WTC11 (cell line): ENCODE measurements at regions not wholly inside any gene's neighbourhood (a gene's known extent, or its start where the extent isn't known, plus 50 kb on each side); places are given as distances from the start of the nearest gene placed in this dataset.

ENCODE experiments used
- ATAC-seq: fragments of 200-7000 bp; cut with Tn5 transposase; 2 replicates; pipeline ENCODE4 v1.10.0; 2021; ENCODE audit warnings: mild to moderate bottlenecking, moderate library complexity
- CTCF ChIA-PET: fragments of 300-600 bp; sonication (Branson Sonifier 250); formaldehyde crosslinking; loops from one replicate; lab custom pipeline; 2021; ENCODE audit warnings: antibody characterized with exemption; lab: Charles Lee
- POLR2A ChIA-PET: fragments of 350-600 bp; sonication (Branson Sonifier 250); formaldehyde crosslinking; loops from one replicate; lab custom pipeline; 2021; ENCODE audit warnings: antibody characterized with exemption; lab: Charles Lee
- DNase-seq: peaks from one replicate; pipeline ENCODE4 v3.0.0; 2021; ENCODE audit warnings: low spot score
- H3K27ac Mint-ChIP-seq: 2 replicates; pipeline ENCODE4 v1.8.0; 2021; ENCODE audit warnings: mixed read lengths
- H3K27me3 Mint-ChIP-seq: 2 replicates; pipeline ENCODE4 v1.8.0; 2021; ENCODE audit warnings: low read depth, mild to moderate bottlenecking, moderate library complexity, mixed read lengths
- H3K36me3 Mint-ChIP-seq: 2 replicates; pipeline ENCODE4 v1.8.0; 2021; ENCODE audit warnings: mixed read lengths
- H3K4me1 Mint-ChIP-seq: 2 replicates; pipeline ENCODE4 v1.8.0; 2022; ENCODE audit warnings: mixed read lengths
- H3K4me3 Mint-ChIP-seq: 2 replicates; pipeline ENCODE4 v1.8.0; 2021; ENCODE audit warnings: mild to moderate bottlenecking, moderate library complexity, mixed read lengths
- H3K9me3 Mint-ChIP-seq: 2 replicates; pipeline ENCODE4 v1.8.0; 2021; ENCODE audit warnings: mixed read lengths
- ATF6 ChIP-seq: sonication (generic); formaldehyde crosslinking; IDR thresholded peaks from 2 replicates; pipeline ENCODE4 v1.8.1; 2023; ENCODE audit warnings: mild to moderate bottlenecking, missing genetic modification reagents
- CDX4 ChIP-seq: fragments of 250-450 bp; sonication (Bioruptor Pico); IDR thresholded peaks from 2 replicates; pipeline ENCODE4 v1.9.0; 2021; ENCODE audit warnings: moderate library complexity, mild to moderate bottlenecking, inconsistent platforms, borderline replicate concordance
- CREB1 ChIP-seq: sonication (generic); formaldehyde crosslinking; IDR thresholded peaks from 2 replicates; pipeline ENCODE4 v1.8.0; 2023; ENCODE audit warnings: mild to moderate bottlenecking, missing genetic modification reagents
- CTCF ChIP-seq: fragments of 200-600 bp; IDR thresholded peaks from 2 replicates; pipeline ENCODE4 v1.8.0; 2022; ENCODE audit warnings: antibody characterized with exemption
- EMX1 ChIP-seq: fragments of 250-450 bp; sonication (Bioruptor Pico); IDR thresholded peaks from 2 replicates; pipeline ENCODE4 v1.8.0; 2021; ENCODE audit warnings: mild to moderate bottlenecking
- ERG ChIP-seq: fragments of 250-450 bp; sonication (Bioruptor Pico); IDR thresholded peaks from 2 replicates; pipeline ENCODE4 v1.8.0; 2021; ENCODE audit warnings: mild to moderate bottlenecking
- ESRRA ChIP-seq: sonication (generic); formaldehyde crosslinking; IDR thresholded peaks from 2 replicates; pipeline ENCODE4 v1.8.1; 2022; ENCODE audit warnings: mild to moderate bottlenecking, missing genetic modification reagents, borderline replicate concordance
- FOXP4 ChIP-seq: sonication (generic); formaldehyde crosslinking; IDR thresholded peaks from 2 replicates; pipeline ENCODE4 v1.8.0; 2022; ENCODE audit warnings: mild to moderate bottlenecking, missing genetic modification reagents
- HMGA2 ChIP-seq: fragments of 250-450 bp; sonication (Bioruptor Pico); IDR thresholded peaks from 2 replicates; pipeline ENCODE4 v1.4.0; 2021; ENCODE audit warnings: mild to moderate bottlenecking, moderate library complexity
- KAT7 ChIP-seq: sonication (generic); formaldehyde crosslinking; IDR thresholded peaks from 2 replicates; pipeline ENCODE4 v1.8.1; 2023; ENCODE audit warnings: missing genetic modification reagents, mild to moderate bottlenecking, borderline replicate concordance
- MYBL2 ChIP-seq: sonication (generic); formaldehyde crosslinking; IDR thresholded peaks from 2 replicates; pipeline ENCODE4 v1.8.1; 2023; ENCODE audit warnings: mild to moderate bottlenecking, moderate library complexity, missing genetic modification reagents
- NFATC4 ChIP-seq: fragments of 250-450 bp; sonication (Bioruptor Pico); IDR thresholded peaks from 2 replicates; pipeline ENCODE4 v1.9.0; 2021; ENCODE audit warnings: mild to moderate bottlenecking
- NFE2L1 ChIP-seq: sonication (generic); formaldehyde crosslinking; IDR thresholded peaks from 2 replicates; pipeline ENCODE4 v1.8.1; 2023; ENCODE audit warnings: missing genetic modification reagents
- NFYB ChIP-seq: sonication (generic); formaldehyde crosslinking; conservative IDR thresholded peaks from 2 replicates; pipeline ENCODE4 v1.8.0; 2022; ENCODE audit warnings: low read depth, missing genetic modification reagents
- OVOL2 ChIP-seq: fragments of 250-450 bp; sonication (Bioruptor Pico); IDR thresholded peaks from 2 replicates; pipeline ENCODE4 v1.9.0; 2021; ENCODE audit warnings: mild to moderate bottlenecking, borderline replicate concordance
- SMAD3 ChIP-seq: sonication (generic); formaldehyde crosslinking; IDR thresholded peaks from 2 replicates; pipeline ENCODE4 v1.8.0; 2022; ENCODE audit warnings: missing genetic modification reagents, mild to moderate bottlenecking, borderline replicate concordance
- SP1 ChIP-seq: sonication (generic); formaldehyde crosslinking; conservative IDR thresholded peaks from 2 replicates; pipeline ENCODE4 v1.8.1; 2022; ENCODE audit warnings: missing genetic modification reagents
- TCF7 ChIP-seq: sonication (generic); formaldehyde crosslinking; IDR thresholded peaks from 2 replicates; pipeline ENCODE4 v1.8.0; 2022; ENCODE audit warnings: mild to moderate bottlenecking, low read depth, missing genetic modification reagents, moderate library complexity
- ZBTB21 ChIP-seq: sonication (generic); formaldehyde crosslinking; IDR thresholded peaks from 2 replicates; pipeline ENCODE4 v1.8.1; 2023; ENCODE audit warnings: mild to moderate bottlenecking, missing genetic modification reagents, borderline replicate concordance
- ZNF121 ChIP-seq: sonication (generic); formaldehyde crosslinking; IDR thresholded peaks from 2 replicates; pipeline ENCODE4 v1.8.0; 2023; ENCODE audit warnings: missing genetic modification reagents
- ZNF138 ChIP-seq: sonication (generic); formaldehyde crosslinking; conservative IDR thresholded peaks from 2 replicates; pipeline ENCODE4 v1.8.1; 2022; ENCODE audit warnings: mild to moderate bottlenecking, moderate library complexity, missing genetic modification reagents
- ZNF219 ChIP-seq: sonication (generic); formaldehyde crosslinking; IDR thresholded peaks from 2 replicates; pipeline ENCODE4 v1.8.0; 2023; ENCODE audit warnings: missing genetic modification reagents, mild to moderate bottlenecking, borderline replicate concordance
- ZNF232 ChIP-seq: sonication (generic); formaldehyde crosslinking; IDR thresholded peaks from 2 replicates; pipeline ENCODE4 v1.8.0; 2022; ENCODE audit warnings: mild to moderate bottlenecking, missing genetic modification reagents
- ZNF281 ChIP-seq: sonication (generic); formaldehyde crosslinking; IDR thresholded peaks from 2 replicates; pipeline ENCODE4 v1.8.0; 2023; ENCODE audit warnings: mild to moderate bottlenecking, missing genetic modification reagents
- ZNF671 ChIP-seq: fragments of 250-450 bp; sonication (Bioruptor Pico); IDR thresholded peaks from 2 replicates; pipeline ENCODE4 v1.8.0; 2021; ENCODE audit warnings: mild to moderate bottlenecking

- Mint-ChIP-seq H3K9me3 (peaks cover 4% of the 10 kb centered on the region), H3K36me3 (no peaks in the 10 kb centered on the region), H3K27me3 (no peaks in the 10 kb centered on the region; the same call in 1 of the 2 replicates), H3K4me3 (no peak overlapping the region), H3K27ac (no peak overlapping the region), H3K4me1 (peaks cover 9% of the 10 kb centered on the region)
- ATAC-seq (no peak), DNase-seq (no peak)
- POLR2A ChIA-PET, result no interaction called here
- CTCF ChIA-PET, result no interaction called here
- TF ChIP-seq MYBL2 (CRISPR knock-in tag) (no peak), ZNF138 (CRISPR knock-in tag) (no peak), NFE2L1 (no peak), NFYB (no peak), CTCF (no peak), TCF7 (CRISPR knock-in tag) (no peak), OVOL2 (CRISPR knock-in tag) (no peak), CDX4 (CRISPR knock-in tag) (no peak), SMAD3 (CRISPR knock-in tag) (no peak), KAT7 (no peak)
Observed at GRCh38 chr10:128867819-128868218, 599.2 kb upstream of the MGMT start.

GRCh38 chr10:128868481-128868880 lies 598.6 kb upstream of the MGMT start:
- Mint-ChIP-seq H3K27me3 (no peaks in the 10 kb centered on the region; the same call in 1 of the 2 replicates), H3K4me1 (peaks cover 9% of the 10 kb centered on the region), H3K36me3 (no peaks in the 10 kb centered on the region), H3K4me3 (no peak overlapping the region), H3K9me3 (peaks cover 3% of the 10 kb centered on the region; the same call in 1 of the 2 replicates)
- ChIA-PET CTCF (interaction anchor here (1.1 kb wide), 1 partner anchor 9 kb away, joined by 3 read pairs; no protein-coding TSS in a partner anchor), POLR2A (no interaction called here)
- ATAC-seq, result no peak
- TF ChIP-seq TCF7 (CRISPR knock-in tag) (no peak), EMX1 (CRISPR knock-in tag) (no peak), ZNF232 (CRISPR knock-in tag) (no peak), SMAD3 (CRISPR knock-in tag) (no peak), ZNF281 (no peak), ATF6 (CRISPR knock-in tag) (no peak), ESRRA (CRISPR knock-in tag) (no peak), ZBTB21 (CRISPR knock-in tag) (no peak), ZNF121 (CRISPR knock-in tag) (no peak), ZNF219 (CRISPR knock-in tag) (no peak), ERG (CRISPR knock-in tag) (no peak), FOXP4 (no peak), NFATC4 (no peak), SP1 (no peak), HMGA2 (no peak), ZNF671 (CRISPR knock-in tag) (no peak), CREB1 (no peak), MYBL2 (CRISPR knock-in tag) (no peak)
- TF ChIP-seq, all 79 proteins: peak for 0
- H3K27ac Mint-ChIP-seq, result no peak overlapping the region
- DNase-seq, result no peak
